ENCODE measurements at regions not wholly inside any gene's neighbourhood (a gene's known extent, or its start where the extent isn't known, plus 50 kb on each side); places are given as distances from the start of the nearest gene placed in this dataset.

- TF ChIP-seq CTCF (IDR thresholded peaks at IDR 0.05; ENCODE audit: borderline replicate concordance, extremely low read depth, low read length, poor library complexity, severe bottlenecking): no peak
- TF ChIP-seq EZH2 (IDR thresholded peaks at IDR 0.05; ENCODE audit: borderline replicate concordance, low read depth, low read length, severe bottlenecking): no peak
Measured at GRCh38 chr2:120590841-120591240, 144.8 kb upstream of the GLI2 start.
